Activated naive CD8-positive, alpha-beta T cell treated with anti-CD3 and anti-CD28 coated beads, Interleukin-2, amount 50 U/mL, for 24 hours (primary cell): ENCODE measurements at regions not wholly inside any gene's neighbourhood (a gene's known extent, or its start where the extent isn't known, plus 50 kb on each side); places are given as distances from the start of the nearest gene placed in this dataset.
A peak's percentile ranks its signal among the peaks of the same experiment; 100 is the strongest.

Source experiments
- ATAC-seq: fragments of 150-1000 bp; cut with Tn5 transposase; one replicate; pipeline ENCODE4 v1.10.0; 2021
- DNase-seq: peaks from one replicate; pipeline ENCODE4 v3.0.0; 2021
- H3K27ac Mint-ChIP-seq: one replicate; pipeline ENCODE4 v1.8.0; 2021; ENCODE audit warnings: mild to moderate bottlenecking, mixed read lengths
- H3K27me3 Mint-ChIP-seq: one replicate; pipeline ENCODE4 v1.8.0; 2021; ENCODE audit warnings: mixed read lengths
- H3K36me3 Mint-ChIP-seq: one replicate; pipeline ENCODE4 v1.8.0; 2021; ENCODE audit warnings: low read depth, mixed read lengths
- H3K4me1 Mint-ChIP-seq: one replicate; pipeline ENCODE4 v1.8.0; 2021; ENCODE audit warnings: mixed read lengths
- H3K4me3 Mint-ChIP-seq: one replicate; pipeline ENCODE4 v1.8.0; 2021; ENCODE audit warnings: mild to moderate bottlenecking, moderate library complexity, mixed read lengths
- H3K9me3 Mint-ChIP-seq: one replicate; pipeline ENCODE4 v1.8.0; 2021; ENCODE audit warnings: mixed read lengths

- Mint-ChIP-seq H3K27me3 (peaks cover 3% of the 10 kb centered on the region), H3K36me3 (no peaks in the 10 kb centered on the region), H3K4me1 (no peaks in the 10 kb centered on the region), H3K9me3 (peaks cover 3% of the 10 kb centered on the region), H3K4me3 (no peak overlapping the region), H3K27ac (no peak overlapping the region)
- ATAC-seq (no peak), DNase-seq (no peak)
Measured at GRCh38 chr2:204219196-204219595, 282.6 kb downstream of the ICOS start.

GRCh38 chr2:204220896-204221295, 284.3 kb downstream of the ICOS start:
- Mint-ChIP-seq H3K9me3 (peaks cover 3% of the 10 kb centered on the region), H3K4me1 (no peaks in the 10 kb centered on the region), H3K27ac (no peak overlapping the region), H3K27me3 (peaks cover under 1% of the 10 kb centered on the region), H3K4me3 (no peak overlapping the region), H3K36me3 (no peaks in the 10 kb centered on the region)
- ATAC-seq (no peak), DNase-seq (no peak)

- DNase-seq: no peak
- Mint-ChIP-seq H3K36me3 (no peaks in the 10 kb centered on the region), H3K27me3 (peaks cover 6% of the 10 kb centered on the region), H3K27ac (no peak overlapping the region), H3K4me1 (no peaks in the 10 kb centered on the region), H3K9me3 (peaks cover 2% of the 10 kb centered on the region), H3K4me3 (no peak overlapping the region)
- peak; percentile 33 for ATAC-seq
Measured at GRCh38 chr2:204223046-204223445, 286.5 kb downstream of the ICOS start.

GRCh38 chr2:204223544-204223943, 287.0 kb downstream of the ICOS start:
- no peak overlapping the region for H3K4me3 Mint-ChIP-seq
- ATAC-seq (no peak), DNase-seq (no peak)
- H3K36me3 Mint-ChIP-seq: no peaks in the 10 kb centered on the region
- no peaks in the 10 kb centered on the region for H3K9me3 Mint-ChIP-seq
- no peak overlapping the region for H3K27ac Mint-ChIP-seq
- H3K27me3 Mint-ChIP-seq: peaks cover 6% of the 10 kb centered on the region
- H3K4me1 Mint-ChIP-seq: no peaks in the 10 kb centered on the region

- H3K27me3 Mint-ChIP-seq: peaks cover 8% of the 10 kb centered on the region
- no peak overlapping the region for H3K27ac Mint-ChIP-seq
- no peaks in the 10 kb centered on the region for H3K36me3 Mint-ChIP-seq
- no peaks in the 10 kb centered on the region for H3K9me3 Mint-ChIP-seq
- H3K4me1 Mint-ChIP-seq: no peaks in the 10 kb centered on the region
- ATAC-seq (no peak), DNase-seq (no peak)
- no peak overlapping the region for H3K4me3 Mint-ChIP-seq
Measured at GRCh38 chr2:204225671-204226073, 289.1 kb downstream of the ICOS start.

- ATAC-seq: no peak
- no peaks in the 10 kb centered on the region for H3K9me3 Mint-ChIP-seq
- H3K36me3 Mint-ChIP-seq: no peaks in the 10 kb centered on the region
- H3K27ac Mint-ChIP-seq: no peak overlapping the region
- H3K4me3 Mint-ChIP-seq: no peak overlapping the region
- H3K4me1 Mint-ChIP-seq: no peaks in the 10 kb centered on the region
- H3K27me3 Mint-ChIP-seq: peaks cover 10% of the 10 kb centered on the region
- no peak for DNase-seq
Measured at GRCh38 chr2:204226305-204226880, 289.8 kb downstream of the ICOS start.

- Mint-ChIP-seq H3K27ac (no peak overlapping the region), H3K36me3 (no peaks in the 10 kb centered on the region), H3K4me3 (no peak overlapping the region), H3K4me1 (no peaks in the 10 kb centered on the region), H3K9me3 (no peaks in the 10 kb centered on the region), H3K27me3 (peaks cover 13% of the 10 kb centered on the region)
- DNase-seq (no peak), ATAC-seq (no peak)
Measured at GRCh38 chr2:204228169-204228886, 291.8 kb downstream of the ICOS start.

- ATAC-seq (no peak), DNase-seq (no peak)
- H3K27me3 Mint-ChIP-seq: peaks cover 4% of the 10 kb centered on the region
- H3K4me3 Mint-ChIP-seq: no peak overlapping the region
- H3K27ac Mint-ChIP-seq: no peak overlapping the region
- H3K4me1 Mint-ChIP-seq: no peaks in the 10 kb centered on the region
- H3K9me3 Mint-ChIP-seq: no peaks in the 10 kb centered on the region
- no peaks in the 10 kb centered on the region for H3K36me3 Mint-ChIP-seq
Measured at GRCh38 chr2:204234248-204234647, 297.7 kb downstream of the ICOS start.

- no peak overlapping the region for H3K27ac Mint-ChIP-seq
- H3K4me3 Mint-ChIP-seq: no peak overlapping the region
- no peaks in the 10 kb centered on the region for H3K36me3 Mint-ChIP-seq
- DNase-seq (no peak), ATAC-seq (no peak)
- no peaks in the 10 kb centered on the region for H3K4me1 Mint-ChIP-seq
- H3K27me3 Mint-ChIP-seq: peaks cover 4% of the 10 kb centered on the region
- no peaks in the 10 kb centered on the region for H3K9me3 Mint-ChIP-seq
Measured at GRCh38 chr2:204234879-204235278, 298.3 kb downstream of the ICOS start.

- H3K36me3 Mint-ChIP-seq: no peaks in the 10 kb centered on the region
- peaks cover under 1% of the 10 kb centered on the region for H3K4me1 Mint-ChIP-seq
- ATAC-seq: no peak
- H3K9me3 Mint-ChIP-seq: no peaks in the 10 kb centered on the region
- no peak overlapping the region for H3K4me3 Mint-ChIP-seq
- DNase-seq: no peak
- no peak overlapping the region for H3K27ac Mint-ChIP-seq
- no peaks in the 10 kb centered on the region for H3K27me3 Mint-ChIP-seq
Measured at GRCh38 chr2:204237416-204237815, 300.9 kb downstream of the ICOS start.

GRCh38 chr2:204239411-204240165, 303.0 kb downstream of the ICOS start:
- ATAC-seq: no peak
- Mint-ChIP-seq H3K27ac (no peak overlapping the region), H3K4me3 (no peak overlapping the region), H3K36me3 (no peaks in the 10 kb centered on the region), H3K9me3 (no peaks in the 10 kb centered on the region), H3K27me3 (no peaks in the 10 kb centered on the region), H3K4me1 (peaks cover 10% of the 10 kb centered on the region)
- no peak for DNase-seq

GRCh38 chr2:204240961-204241360, 304.3 kb upstream of the PARD3B start:
- H3K27me3 Mint-ChIP-seq: no peaks in the 10 kb centered on the region
- no peaks in the 10 kb centered on the region for H3K36me3 Mint-ChIP-seq
- ATAC-seq: no peak
- no peaks in the 10 kb centered on the region for H3K9me3 Mint-ChIP-seq
- no peak for DNase-seq
- H3K4me1 Mint-ChIP-seq: peaks cover 10% of the 10 kb centered on the region
- no peak overlapping the region for H3K4me3 Mint-ChIP-seq
- no peak overlapping the region for H3K27ac Mint-ChIP-seq

GRCh38 chr2:204249437-204249836, 295.8 kb upstream of the PARD3B start:
- Mint-ChIP-seq H3K4me1 (no peaks in the 10 kb centered on the region), H3K36me3 (no peaks in the 10 kb centered on the region), H3K27ac (no peak overlapping the region), H3K9me3 (no peaks in the 10 kb centered on the region), H3K4me3 (no peak overlapping the region), H3K27me3 (peaks cover 23% of the 10 kb centered on the region)
- ATAC-seq: no peak
- no peak for DNase-seq

- Mint-ChIP-seq H3K27me3 (peaks cover 23% of the 10 kb centered on the region), H3K9me3 (no peaks in the 10 kb centered on the region), H3K4me1 (no peaks in the 10 kb centered on the region), H3K4me3 (no peak overlapping the region), H3K27ac (no peak overlapping the region), H3K36me3 (no peaks in the 10 kb centered on the region)
- DNase-seq: no peak
- peak; percentile 37 for ATAC-seq
Measured at GRCh38 chr2:204250692-204251091, 294.6 kb upstream of the PARD3B start.
